ENCODE measurements at regions not wholly inside any gene's neighbourhood (a gene's known extent, or its start where the extent isn't known, plus 50 kb on each side); places are given as distances from the start of the nearest gene placed in this dataset.
"Not testable (repeated sequence)": the region's sequence is repeated elsewhere in the genome, so short reads cannot be mapped to it uniquely, and the experiment has no call there.

DNA sequence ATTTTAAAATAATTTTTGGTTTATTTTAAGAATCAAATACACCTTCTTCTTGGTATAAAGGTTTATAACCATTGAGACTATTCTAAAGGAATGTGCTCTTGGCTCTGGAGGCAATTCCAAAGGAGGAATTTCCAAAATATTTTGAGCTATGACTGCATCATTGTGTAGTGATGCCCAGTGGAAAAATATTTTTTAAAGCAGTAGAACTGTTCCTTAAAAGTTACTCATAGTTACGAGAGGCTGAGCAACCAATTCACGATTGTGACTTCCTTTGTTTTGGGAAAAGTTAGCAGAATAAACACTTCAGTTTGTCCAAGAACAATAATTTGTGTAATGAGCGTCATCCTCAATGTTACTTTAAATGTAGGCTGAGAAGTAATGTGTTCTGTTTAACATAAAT lies 233.6 kb downstream of the BAMBI start:
- no peak for DNase-seq (ENCODE audit: low read depth, low spot score)
- no peak overlapping the region for H2AFZ ChIP-seq (ENCODE audit: low read depth, low read length, poor library complexity, severe bottlenecking)
- no peak overlapping the region for H3K9ac ChIP-seq (ENCODE audit: low read length)
- no peak overlapping the region for H3K4me3 ChIP-seq (replicated peaks in 1 of 2; ENCODE audit: low read depth in 1 of 2, low read length in 2 of 2)
- H3K79me2 ChIP-seq (ENCODE audit: insufficient read depth, low read length), result no peaks in the 10 kb centered on the region
- H4K20me1 ChIP-seq (ENCODE audit: insufficient read depth), result no peaks in the 10 kb centered on the region
- no peak overlapping the region for H3K4me2 ChIP-seq (ENCODE audit: low read length)
- no peak overlapping the region for H3K27ac ChIP-seq (ENCODE audit: low read depth, low read length)
- no peaks in the 10 kb centered on the region for H3K36me3 ChIP-seq (ENCODE audit: control insufficient read depth in 1 of 2, insufficient read depth in 2 of 2, low read length in 2 of 2)
- ATAC-seq, result no peak
- peaks cover 0 to 8% of the 10 kb centered on the region in 2 experiments; a peak in 3 of 4 replicates for H3K4me1 ChIP-seq (ENCODE audit: control insufficient read depth in 1 of 2, insufficient read depth in 2 of 2, low read length in 2 of 2)
- no TSS peak for BruUV-seq (replicated peaks)
- H3K9me2 ChIP-seq (ENCODE audit: insufficient read depth), result no peaks in the 10 kb centered on the region
- TF ChIP-seq CEBPB (IDR thresholded peaks at IDR 0.05; ENCODE audit: low read depth), result no peak
- no peak for TF ChIP-seq POLR2A (IDR thresholded peaks at IDR 0.05; ENCODE audit: borderline replicate concordance, extremely low read depth, insufficient read depth, insufficient read length)
- TF ChIP-seq, protein P1, sequence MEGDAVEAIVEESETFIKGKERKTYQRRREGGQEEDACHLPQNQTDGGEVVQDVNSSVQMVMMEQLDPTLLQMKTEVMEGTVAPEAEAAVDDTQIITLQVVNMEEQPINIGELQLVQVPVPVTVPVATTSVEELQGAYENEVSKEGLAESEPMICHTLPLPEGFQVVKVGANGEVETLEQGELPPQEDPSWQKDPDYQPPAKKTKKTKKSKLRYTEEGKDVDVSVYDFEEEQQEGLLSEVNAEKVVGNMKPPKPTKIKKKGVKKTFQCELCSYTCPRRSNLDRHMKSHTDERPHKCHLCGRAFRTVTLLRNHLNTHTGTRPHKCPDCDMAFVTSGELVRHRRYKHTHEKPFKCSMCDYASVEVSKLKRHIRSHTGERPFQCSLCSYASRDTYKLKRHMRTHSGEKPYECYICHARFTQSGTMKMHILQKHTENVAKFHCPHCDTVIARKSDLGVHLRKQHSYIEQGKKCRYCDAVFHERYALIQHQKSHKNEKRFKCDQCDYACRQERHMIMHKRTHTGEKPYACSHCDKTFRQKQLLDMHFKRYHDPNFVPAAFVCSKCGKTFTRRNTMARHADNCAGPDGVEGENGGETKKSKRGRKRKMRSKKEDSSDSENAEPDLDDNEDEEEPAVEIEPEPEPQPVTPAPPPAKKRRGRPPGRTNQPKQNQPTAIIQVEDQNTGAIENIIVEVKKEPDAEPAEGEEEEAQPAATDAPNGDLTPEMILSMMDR (IDR thresholded peaks at IDR 0.05 in 2 of 3, conservative IDR thresholded peaks at IDR 0.05 in 1 of 3; ENCODE audit: borderline replicate concordance in 1 of 3, insufficient read depth in 1 of 3, low read depth in 2 of 3, low read length in 2 of 3), result no peak
- no peak for TF ChIP-seq YY1 (IDR thresholded peaks at IDR 0.05; ENCODE audit: extremely low read depth, insufficient replicate concordance, low read depth, low read length)
- POLR2A ChIA-PET, result no interaction called here
- no peaks in the 10 kb centered on the region for H3K27me3 ChIP-seq (ENCODE audit: insufficient read depth, low read length)
- intact Hi-C loops (cut with micrococcal nuclease), result no loop called here
- CTCF ChIA-PET, result no interaction called here
- RAD21 ChIA-PET (ENCODE audit: low non-redundant PET in 1 of 2, low total read pairs in 2 of 2, uncharacterized antibody in 2 of 2, unreplicated experiment in 2 of 2), result no interaction called here
- no peaks in the 10 kb centered on the region for H3K9me3 ChIP-seq (ENCODE audit: control insufficient read depth in 1 of 2, insufficient read depth in 1 of 2, low read depth in 1 of 2, low read length in 2 of 2)

DNA sequence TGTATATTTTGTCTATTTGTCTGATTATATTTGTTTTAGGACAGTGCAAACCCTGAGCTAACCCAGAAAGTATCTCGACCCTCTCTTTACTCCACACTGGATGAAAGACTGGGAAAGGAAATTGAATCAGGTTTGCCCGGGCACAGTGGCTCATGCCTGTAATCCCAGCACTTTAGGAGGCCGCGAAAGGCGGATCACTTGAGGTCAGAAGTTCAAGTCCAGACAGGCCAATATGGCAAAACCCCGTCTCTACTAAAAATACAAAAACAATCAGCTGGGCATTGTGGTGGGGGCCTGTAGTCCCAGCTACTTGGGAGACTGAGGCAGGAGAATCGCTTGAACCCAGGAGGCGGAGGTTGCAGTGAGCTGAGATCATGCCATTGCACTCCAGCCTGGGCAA lies 234.2 kb downstream of the BAMBI start:
- H3K4me1 ChIP-seq (ENCODE audit: control insufficient read depth in 1 of 2, insufficient read depth in 2 of 2, low read length in 2 of 2); H3K9me2 ChIP-seq (ENCODE audit: insufficient read depth); H3K79me2 ChIP-seq (ENCODE audit: insufficient read depth, low read length); H3K4me3 ChIP-seq (replicated peaks in 1 of 2; ENCODE audit: low read depth in 1 of 2, low read length in 2 of 2); H2AFZ ChIP-seq (ENCODE audit: low read depth, low read length, poor library complexity, severe bottlenecking); H3K9ac ChIP-seq (ENCODE audit: low read length); H3K9me3 ChIP-seq (ENCODE audit: control insufficient read depth in 1 of 2, insufficient read depth in 1 of 2, low read depth in 1 of 2, low read length in 2 of 2); DNase-seq (ENCODE audit: low read depth, low spot score); H3K4me2 ChIP-seq (ENCODE audit: low read length); POLR2A ChIA-PET; H4K20me1 ChIP-seq (ENCODE audit: insufficient read depth); intact Hi-C loops (cut with micrococcal nuclease); BruUV-seq (replicated peaks); H3K27me3 ChIP-seq (ENCODE audit: insufficient read depth, low read length); H3K27ac ChIP-seq (ENCODE audit: low read depth, low read length); RAD21 ChIA-PET (ENCODE audit: low non-redundant PET in 1 of 2, low total read pairs in 2 of 2, uncharacterized antibody in 2 of 2, unreplicated experiment in 2 of 2); H3K36me3 ChIP-seq (ENCODE audit: control insufficient read depth in 1 of 2, insufficient read depth in 2 of 2, low read length in 2 of 2); ATAC-seq; CTCF ChIA-PET: not testable (repeated sequence)

Data from HCT116 (cell line).